HG03060 (cell line): ENCODE measurements at regions not wholly inside any gene's neighbourhood (a gene's known extent, or its start where the extent isn't known, plus 50 kb on each side); places are given as distances from the start of the nearest gene placed in this dataset.

Experiments used
- ATAC-seq: cut with Tn5 transposase; IDR thresholded peaks from one replicate; pipeline ENCODE4 v1.9.1; 2021; ENCODE audit warnings: low read depth, moderate number of reproducible peaks; ENCODE audit not compliant: unreplicated experiment

DNA sequence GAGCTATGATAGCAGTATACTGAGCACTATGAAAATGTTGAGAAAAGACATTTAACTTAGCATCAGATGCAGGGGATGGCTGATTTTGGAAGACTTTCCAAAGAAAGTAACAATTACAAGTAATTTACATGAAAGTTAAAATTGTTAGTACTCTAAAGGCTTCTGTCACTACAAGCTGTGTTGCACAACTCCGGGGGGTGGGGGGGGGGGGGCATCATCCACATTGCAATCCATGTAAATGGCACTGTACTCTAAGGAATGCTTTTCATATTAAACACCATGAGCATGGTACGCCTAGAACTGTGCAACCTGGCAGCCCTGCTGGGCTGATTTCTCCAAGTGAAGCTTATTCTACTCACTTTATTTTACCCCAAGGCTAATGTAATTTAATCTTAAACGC lies 363.4 kb downstream of the TMA16 start:
- ATAC-seq = no peak

- no peak for ATAC-seq
Observed at GRCh38 chr4:163858515-163858914, 364.0 kb downstream of the TMA16 start.

DNA sequence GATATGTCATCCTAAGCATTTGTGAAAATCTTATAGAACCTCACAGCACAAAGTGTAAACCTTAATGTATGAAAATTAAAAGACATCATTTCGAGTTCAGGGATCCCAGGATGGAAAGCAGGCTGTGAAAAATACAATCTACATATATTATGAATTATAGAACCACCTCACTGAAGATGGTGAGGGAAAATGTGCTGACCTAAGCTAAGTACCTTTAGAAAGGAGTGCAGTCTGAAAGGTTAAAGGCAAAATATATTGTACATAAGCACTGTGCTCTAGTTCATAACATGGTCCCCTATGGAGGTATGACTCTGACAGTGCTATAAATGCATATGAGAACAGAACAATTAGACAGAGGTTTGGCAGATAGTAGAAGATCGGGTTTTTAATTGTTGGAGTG lies 368.6 kb downstream of the TMA16 start:
- ATAC-seq = no peak

- no peak for ATAC-seq
Observed at GRCh38 chr4:163865010-163865409, 370.5 kb downstream of the TMA16 start.

DNA sequence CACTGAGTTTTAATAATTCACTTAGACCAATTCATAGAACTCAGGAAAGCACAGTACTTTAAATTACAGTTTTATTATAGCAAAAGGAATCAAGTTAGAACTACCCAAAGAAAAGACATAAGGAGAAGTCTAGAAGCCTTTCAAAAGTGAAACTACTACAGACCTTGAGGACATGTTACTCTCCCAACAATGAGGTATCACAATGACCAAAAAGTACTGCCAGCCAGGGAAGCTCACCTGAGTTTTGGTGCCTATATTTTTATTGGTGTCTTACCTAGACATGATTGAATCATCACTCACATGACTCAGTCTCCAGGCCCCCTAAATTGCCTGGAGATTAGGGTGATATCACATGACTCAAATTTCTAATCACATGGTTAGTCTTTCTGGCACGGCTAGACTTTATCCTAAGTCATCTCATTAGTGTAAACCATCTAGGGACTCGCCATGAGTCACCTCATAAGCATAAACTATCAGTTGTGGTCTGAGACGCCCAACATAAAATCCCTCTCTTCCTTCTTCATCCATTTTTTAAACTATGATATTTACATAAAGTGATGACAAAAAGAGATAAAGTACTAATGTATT lies 372.3 kb downstream of the TMA16 start:
- ATAC-seq = peak; percentile 53

DNA sequence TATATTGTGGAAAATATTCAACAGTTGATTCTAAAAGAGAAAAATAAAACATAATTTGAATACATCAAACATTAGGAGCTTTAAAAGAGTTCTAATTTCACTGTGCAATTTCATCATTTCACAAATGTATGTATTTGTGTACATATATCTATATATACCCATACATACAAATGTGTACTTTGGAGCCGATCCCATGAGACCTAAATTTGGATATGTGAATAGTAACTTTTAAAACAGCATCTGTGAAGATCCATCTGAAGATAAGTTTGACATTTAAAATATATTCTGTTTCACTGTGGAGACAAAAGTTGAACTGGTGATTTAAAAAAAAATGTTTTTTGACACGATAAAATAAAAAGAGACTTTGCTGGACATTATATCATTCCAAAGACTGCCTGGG lies 374.0 kb downstream of the TMA16 start:
- no peak for ATAC-seq

DNA sequence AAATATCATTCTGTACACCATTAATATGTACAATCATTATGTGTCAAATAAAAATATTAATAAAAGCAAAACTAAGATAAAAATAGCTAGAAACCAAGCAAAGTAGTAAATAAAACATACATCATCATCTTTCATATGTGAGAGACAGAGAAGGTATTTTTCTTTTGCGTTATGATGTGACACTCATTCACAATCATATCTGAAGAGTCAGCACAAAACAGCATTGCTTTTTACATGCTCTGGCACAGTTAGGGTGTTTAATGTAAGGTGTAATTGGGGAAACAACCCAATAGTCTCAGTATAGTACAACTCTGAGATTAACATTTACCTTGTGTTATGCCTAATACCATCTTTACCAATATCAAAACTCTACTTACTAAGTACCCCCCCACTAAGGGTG lies 376.6 kb downstream of the TMA16 start:
- ATAC-seq = no peak

DNA sequence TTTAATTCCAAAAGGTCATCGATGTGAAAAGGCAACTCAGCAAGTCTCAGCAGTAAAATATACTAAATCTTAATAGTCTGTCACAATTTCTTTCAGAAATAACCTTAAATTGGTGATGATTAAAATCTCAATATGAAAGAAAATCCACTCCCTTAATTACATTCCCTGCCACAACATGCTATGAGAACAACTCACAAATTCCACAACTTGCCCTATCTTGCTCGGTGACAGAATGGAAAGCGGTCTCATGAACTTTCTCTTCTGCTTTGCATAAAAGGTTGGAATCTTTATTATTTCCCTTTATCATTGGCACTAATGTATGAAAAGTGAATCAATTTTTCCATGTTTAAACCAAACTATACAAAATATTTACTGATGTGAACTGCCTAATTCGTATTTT lies 380.8 kb downstream of the TMA16 start:
- no peak for ATAC-seq

- no peak for ATAC-seq
Observed at GRCh38 chr4:163878336-163879121, 384.0 kb downstream of the TMA16 start.

GRCh38 chr4:163892417-163892816 lies 397.9 kb downstream of the TMA16 start:
- ATAC-seq = no peak

DNA sequence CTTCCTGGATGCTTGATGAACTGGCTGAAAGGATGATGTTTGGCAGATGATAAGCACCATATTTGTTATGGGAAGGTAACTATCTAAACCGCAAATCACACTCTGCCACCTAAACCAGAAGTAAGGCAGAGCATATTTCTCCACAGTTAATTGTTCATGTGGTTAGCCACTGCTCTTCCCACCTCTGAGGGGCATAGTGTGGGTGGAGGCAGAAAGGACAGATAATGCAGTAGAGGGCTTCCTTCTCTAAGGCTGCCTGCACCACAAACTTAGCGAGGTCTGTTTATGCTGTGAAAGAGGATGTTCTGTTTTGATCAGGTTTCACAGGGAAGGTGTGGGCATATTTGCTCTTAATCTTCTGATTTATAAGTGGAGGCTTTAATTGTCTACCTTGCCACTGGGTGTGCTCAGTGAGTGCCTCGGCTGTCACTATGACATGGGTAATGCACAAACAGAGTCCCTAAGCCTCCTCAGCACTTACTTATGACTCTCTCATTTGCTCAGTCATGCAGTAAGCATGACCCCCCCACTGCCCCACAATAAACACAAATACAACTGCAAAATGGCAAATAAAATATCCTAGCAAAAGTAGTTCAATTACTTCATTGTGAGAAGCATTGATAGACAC lies 401.0 kb downstream of the TMA16 start:
- ATAC-seq = no peak

DNA sequence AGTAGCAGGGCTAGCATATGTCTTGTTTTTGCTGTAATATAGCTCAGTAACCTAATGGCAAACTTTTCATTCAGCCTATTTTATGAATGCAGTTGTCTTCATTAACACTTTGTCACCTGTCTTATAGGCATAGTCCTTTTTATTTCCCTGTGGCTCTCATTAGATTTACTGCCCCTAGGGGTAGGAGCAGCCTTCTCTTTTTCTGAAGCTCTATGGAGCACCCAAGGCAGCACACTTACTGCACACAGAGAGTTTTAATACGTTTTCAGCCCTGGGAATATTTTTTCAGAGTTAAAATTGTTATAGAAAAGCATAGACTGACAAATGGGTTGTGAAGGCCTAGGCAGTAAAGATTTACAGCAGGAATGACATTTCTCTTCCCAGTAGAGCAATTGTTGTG lies 406.8 kb downstream of the TMA16 start:
- no peak for ATAC-seq

GRCh38 chr4:163902417-163902816 lies 407.9 kb downstream of the TMA16 start:
- ATAC-seq = no peak

- no peak for ATAC-seq
Observed at GRCh38 chr4:163911891-163912290, 417.4 kb downstream of the TMA16 start.

DNA sequence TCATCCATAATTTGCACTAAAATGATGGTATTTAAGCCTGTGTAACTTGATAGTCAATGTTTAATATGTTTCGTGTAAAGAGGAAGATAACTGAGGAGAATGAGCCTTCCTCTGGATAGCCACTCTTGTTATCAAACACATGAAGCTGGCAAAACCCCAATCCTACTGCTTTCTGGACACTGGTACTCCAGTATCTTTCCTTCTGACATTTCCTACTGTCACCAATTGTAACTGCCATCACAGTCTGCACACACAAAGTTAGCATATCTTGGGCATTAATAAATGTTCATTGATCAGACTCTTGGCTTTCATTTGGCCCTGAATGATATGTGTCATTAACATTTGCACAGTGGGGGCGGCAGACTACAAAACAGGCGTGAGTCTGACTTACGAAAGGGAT lies 419.1 kb downstream of the TMA16 start:
- ATAC-seq = no peak

DNA sequence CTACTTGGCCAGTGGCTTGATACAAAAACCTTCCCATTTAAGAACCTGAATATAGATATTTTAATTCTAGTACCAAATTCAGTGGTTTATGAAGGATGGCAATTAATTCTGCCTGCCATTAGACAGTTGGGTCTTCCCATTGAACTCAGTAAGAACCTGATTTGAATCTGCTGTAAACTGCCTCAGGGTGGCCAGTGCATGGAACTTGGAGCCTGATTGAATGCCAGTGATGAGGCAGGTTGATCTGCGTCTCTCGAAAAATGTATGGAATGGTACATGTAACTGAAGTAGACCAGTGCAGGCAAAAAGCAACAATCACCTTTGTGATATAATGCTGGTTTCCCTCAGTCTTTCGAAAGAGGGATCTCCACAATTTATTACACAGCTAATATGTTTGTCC lies 421.4 kb downstream of the TMA16 start:
- ATAC-seq = no peak

- ATAC-seq = no peak
Observed at GRCh38 chr4:163920426-163920825, 425.9 kb downstream of the TMA16 start.

DNA sequence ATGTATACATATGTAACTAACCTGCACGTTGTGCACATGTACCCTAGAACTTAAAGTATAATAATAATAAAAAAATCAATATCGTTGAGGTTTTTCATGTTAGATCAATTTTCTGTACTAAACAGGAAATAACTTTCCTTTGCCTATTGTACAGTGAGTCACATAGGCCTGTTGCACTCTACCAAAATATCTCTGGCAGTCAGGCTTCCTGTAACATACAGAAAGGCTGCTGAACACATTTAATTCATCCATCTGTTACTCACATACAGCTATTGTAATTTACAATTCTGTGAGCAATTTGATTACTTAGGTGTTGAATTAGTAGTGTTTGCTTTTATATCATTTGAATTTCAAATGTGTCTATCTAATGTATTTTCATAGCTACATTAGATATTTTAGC lies 427.8 kb downstream of the TMA16 start:
- ATAC-seq = no peak

- ATAC-seq = no peak
Observed at GRCh38 chr4:163923092-163923491, 428.6 kb downstream of the TMA16 start.

DNA sequence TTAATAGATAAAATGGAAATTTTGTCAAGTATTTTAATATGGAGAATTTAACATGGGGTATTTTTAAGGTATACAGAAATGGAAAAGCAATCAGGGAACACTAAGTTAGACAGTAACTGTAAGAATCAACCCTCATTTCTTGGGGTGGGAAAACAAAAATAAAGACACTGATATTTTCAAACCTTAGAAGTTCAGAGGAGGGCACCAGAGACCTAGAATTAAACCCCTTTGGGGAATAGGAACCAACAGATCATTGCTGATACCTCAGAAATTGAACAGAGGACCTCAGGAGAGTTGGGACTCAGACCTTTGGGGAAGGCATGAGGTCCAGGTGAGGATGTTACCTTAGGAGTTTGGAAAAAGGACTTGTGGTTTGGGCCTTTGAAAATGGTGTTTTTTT lies 435.6 kb downstream of the TMA16 start:
- ATAC-seq = no peak

GRCh38 chr4:163932504-163932903 lies 438.0 kb downstream of the TMA16 start:
- ATAC-seq = no peak

DNA sequence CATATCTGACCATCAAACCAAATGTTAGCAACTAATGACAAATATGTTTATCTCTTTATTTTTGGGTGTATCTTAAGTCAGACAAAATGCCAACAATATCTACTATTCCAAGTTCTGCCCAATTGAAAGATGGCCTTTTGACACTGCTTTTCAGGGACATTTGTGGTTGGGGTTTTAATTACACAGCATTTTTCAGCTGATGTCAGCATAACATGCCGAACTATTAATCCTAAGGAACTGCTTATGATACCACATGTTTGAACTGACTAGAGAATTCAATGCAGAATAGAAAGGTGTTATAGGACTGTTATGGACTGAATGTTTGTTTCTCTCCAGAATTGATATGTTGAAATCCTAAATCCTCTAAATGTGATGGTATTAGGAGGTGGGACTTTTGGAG lies 445.1 kb downstream of the TMA16 start:
- ATAC-seq = no peak
